ENCODE measurements at regions not wholly inside any gene's neighbourhood (a gene's known extent, or its start where the extent isn't known, plus 50 kb on each side); places are given as distances from the start of the nearest gene placed in this dataset.
"Not testable (repeated sequence)": the region's sequence is repeated elsewhere in the genome, so short reads cannot be mapped to it uniquely, and the experiment has no call there.

DNA sequence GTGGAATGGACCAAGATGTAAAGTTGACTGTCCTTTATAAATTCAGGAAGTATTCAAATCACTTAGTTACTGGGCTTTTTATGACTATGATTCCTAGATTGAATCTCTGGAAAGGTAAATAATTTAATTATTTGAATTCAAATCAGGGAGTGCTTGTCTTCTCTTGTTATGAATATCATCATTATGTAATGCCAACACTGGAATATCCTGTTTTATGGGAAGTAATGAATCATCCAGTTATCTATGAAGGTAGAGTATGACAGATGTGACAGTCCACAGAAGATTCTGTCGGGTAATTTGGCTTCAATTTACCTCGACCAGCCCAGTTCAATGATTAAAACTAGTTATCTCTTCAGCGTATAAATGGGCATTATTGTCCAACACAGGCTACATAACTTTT, 141.0 kb upstream of the NUDT12 start:
- no peak for DNase-seq

DNA sequence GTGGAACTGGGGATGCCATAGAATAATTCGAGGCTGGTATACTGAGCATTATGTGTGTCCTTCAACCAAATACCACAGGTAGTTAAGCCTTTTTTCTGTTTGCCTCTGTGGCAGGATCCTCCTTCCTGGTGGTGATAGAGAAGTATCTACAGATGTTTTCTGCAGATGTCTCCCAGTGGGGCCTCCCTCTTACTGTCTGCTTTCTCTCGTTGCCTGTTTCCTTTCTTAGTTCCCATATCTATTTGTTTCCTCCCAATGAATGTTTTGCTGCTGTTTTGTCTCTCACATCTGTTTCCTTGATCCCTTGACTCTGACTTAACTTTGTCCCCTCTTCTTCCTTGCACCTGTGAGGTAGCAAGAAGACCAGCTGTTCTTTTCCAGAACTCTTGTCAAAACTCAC, 130.9 kb upstream of the NUDT12 start:
- DNase-seq, result no peak

DNA sequence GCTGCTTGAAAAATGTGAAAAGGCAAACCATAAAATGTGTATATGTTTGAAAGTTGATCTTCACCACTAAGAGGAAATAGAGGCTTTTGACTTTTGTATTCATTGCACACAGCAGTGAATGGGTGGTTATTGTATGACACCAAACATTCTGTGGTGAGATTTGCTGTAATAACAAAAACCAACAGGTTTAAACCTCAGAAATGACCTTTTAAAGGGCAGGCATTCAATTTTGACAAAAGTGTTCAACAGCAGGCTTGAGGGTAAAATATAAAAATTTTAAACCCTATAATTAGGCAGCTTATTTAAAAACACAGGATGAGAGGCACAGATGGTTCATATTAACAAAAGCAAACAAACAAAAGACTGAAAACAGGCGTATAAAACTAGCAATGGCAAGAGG, 128.1 kb upstream of the NUDT12 start:
- DNase-seq, result no peak

DNA sequence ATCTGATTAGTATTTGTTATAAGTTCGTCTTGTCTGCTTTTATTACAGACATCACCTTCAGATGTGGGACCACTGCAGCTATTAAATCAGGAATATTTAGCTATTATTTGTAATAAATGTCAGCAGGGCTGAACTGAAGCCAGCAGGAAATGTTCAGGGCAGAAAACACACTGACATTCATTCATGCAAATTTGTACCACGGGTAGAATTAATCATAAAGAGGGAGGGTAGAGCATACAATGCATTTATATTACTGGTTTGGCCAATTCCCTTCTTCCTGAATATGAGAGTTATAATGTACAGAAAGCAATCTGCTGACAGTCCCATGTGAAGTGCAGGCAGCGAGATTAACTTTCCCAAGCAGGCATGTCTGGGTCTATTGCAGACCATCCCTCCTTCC, 117.3 kb upstream of the NUDT12 start:
- no peak for DNase-seq

DNA sequence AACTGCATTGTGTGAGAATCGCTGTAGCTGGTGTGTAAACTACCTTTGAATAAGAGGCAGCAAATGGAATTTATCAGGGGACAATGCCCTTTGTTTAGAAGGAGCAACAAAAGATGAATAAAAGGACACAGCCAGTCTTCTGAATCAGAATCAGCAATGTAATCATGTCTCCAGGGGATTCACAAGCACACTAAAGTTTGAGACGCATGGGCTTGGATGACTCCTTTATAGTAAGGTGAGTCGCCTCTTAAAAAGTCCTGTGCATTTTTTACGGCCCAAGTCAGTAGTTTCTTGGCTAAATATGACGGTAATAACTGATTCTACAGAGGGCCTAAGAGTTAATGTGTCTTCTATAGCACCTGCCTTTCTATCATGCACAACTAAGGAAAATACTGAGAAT, 113.6 kb upstream of the NUDT12 start:
- not testable (repeated sequence) for DNase-seq

DNA sequence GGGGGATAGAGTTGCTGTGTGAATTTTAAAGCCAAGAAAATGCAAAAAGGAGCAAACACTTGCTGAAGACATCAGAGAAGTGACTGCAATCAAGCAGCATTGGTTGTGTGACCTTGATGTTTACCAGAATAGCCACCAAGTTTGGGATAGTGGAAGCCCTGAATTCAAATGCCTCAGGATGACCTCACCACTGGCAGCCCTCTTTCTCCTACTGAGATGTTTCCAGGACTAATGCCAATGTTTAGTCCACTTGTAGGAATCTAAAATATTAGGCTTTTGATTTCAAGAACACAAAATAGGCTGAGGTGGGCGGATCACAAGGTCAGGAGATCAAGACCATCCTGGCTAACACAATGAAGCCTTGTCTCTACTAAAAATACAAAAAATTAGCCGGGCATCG, 112.2 kb upstream of the NUDT12 start:
- no peak for DNase-seq

DNA sequence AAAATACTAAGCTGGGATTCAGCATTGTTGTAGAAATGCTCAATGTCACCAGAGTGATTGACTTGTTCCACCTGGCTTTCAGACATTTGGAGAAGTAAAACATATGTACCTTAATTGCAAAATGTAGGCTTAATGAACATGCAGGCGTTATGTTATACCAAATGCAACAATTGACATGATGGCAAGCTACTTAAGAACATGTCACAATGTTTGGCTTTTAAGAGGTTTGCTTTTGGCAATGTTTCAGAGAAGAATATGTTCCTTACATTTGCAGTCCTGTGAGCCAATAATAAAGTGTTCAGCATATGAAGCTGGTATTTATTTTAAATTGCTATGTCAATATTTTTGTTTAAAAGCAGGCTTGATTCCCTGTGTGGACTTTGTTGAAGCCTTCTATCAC, 111.7 kb upstream of the NUDT12 start:
- DNase-seq, result no peak

DNA sequence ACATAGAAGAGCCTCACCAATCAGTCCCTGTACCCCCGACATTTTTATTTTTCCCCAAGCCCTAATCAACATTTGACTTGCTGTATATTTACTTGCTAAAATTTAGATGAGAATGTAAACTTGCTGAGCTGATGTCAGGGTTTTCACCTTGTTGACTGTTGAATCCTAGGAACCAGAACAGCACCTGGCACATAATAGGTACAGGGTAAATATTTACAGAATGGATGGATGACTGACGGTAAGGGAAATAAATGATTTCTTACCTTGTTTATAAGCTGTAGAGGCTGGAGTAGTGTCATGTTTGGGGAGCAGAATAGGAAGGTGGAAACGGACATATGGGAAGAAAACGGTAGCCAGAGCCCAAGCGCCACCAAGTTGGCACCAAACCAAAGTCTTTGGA, 107.0 kb upstream of the NUDT12 start:
- no peak for DNase-seq

DNA sequence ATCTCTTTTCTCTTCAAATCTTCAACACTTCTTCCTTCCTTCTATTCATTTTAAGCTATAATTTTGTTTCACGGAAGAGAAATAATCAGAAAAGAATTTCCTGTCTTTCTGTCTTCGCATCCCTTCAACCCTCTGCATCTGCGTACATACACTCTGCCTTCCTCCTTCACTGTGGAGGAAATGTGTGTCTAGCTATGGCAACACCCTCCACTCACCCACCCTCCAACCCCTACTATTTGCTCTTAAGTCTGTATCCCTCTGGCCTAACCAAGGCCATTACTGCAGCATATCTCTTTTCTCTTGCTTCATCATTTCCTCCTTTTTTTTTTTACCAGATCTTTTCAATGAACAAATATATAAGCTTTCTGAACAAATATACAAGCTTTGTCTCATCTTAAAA, 105.7 kb upstream of the NUDT12 start:
- no peak for DNase-seq

DNA sequence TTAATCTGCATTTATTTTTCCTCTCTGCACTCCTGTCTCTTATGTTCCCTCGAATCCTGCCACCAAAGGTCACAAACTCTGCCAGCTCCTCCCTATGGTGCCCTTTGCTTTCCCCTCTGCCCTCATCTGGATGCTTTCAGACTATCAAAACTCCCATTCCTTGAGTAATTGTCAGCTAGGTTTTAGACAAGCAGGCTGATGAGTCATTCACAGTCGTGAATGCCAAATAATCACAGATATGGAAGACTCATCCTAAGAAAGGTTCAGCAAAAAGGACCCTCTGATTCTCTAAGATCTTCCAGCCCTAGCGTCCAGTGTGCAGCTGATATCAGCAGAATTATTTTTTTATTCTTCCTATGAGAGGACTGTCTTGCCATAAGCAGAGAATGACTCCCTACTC, 104.5 kb upstream of the NUDT12 start:
- no peak for DNase-seq

DNA sequence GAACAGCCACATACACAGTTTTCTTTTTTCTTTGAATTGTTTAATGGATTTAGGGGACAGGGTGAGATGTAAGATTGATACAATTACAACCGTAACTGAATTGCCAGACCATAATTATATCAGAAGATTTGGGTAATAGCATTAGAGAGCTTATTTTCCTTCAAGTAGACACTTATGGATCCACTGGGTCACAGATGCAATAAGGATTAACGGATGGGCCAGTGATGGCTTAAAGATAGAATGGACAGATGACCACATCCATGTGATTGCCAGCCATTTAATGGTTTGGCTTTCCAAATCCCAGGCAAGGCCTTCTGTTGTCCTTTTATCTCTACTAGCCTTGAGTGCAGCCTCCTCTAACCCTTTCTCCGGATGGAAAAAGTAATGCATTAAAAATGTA, 94.7 kb upstream of the NUDT12 start:
- DNase-seq, result no peak

DNA sequence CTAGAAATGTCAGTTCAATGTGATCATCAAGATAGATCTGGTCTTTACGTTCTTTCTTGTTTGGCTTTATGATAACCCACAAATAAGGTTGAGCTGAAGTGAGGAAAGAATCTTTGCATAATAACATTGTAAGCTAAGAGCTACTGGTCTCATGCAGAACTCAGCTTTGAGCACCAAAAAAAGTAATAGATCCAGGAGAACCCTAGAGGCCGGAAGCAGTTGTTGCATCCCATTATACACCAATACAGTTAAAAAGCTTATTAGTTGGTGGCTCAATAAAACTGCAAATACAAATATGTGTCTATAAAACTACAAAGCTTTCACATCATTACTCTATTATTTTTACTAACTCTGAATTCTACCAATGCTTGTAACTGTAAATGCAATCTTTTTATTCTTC, 85.5 kb upstream of the NUDT12 start:
- DNase-seq, result no peak

DNA sequence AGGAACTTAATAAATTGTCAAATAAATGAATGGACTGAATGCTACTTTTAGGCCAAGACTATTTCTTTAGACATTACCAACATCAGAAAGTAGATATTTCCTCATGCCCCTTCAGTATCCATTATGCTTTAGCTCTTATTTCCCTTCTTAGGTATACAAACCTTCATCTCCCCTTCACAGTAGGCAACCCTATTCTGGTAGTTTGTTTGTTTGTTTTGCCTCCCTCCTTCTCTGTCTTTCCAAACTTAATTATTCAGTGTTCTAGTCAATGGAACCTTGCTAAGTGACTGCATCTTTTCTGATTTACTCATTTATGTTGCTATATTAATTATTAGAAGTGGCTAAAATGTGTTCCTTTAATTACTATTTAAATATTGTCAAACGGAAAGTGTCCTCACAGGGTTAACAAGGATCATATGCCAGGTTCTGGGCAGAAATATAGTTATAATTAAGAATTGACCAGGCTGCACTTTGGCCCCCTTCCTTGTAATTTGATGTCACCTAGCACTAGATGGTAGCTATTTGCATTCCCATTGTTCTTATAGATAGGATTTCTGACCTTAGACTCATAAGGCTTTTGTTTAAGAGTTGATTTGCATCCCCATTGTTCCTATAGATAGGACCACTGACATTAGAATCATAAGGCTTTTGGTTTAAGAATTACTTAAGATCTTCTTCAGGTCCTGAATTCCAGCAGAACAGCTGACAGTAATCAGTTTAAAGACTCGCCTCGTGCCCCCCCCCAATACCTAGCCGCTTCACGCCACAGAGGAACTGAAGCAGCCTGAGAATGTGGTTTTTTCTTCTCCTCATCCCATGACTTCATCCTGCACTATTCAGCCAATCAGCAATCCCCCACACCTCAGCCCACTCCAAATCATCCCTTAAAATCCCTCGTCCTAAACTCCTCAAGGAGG, 84.4 kb upstream of the NUDT12 start:
- no peak for DNase-seq

DNA sequence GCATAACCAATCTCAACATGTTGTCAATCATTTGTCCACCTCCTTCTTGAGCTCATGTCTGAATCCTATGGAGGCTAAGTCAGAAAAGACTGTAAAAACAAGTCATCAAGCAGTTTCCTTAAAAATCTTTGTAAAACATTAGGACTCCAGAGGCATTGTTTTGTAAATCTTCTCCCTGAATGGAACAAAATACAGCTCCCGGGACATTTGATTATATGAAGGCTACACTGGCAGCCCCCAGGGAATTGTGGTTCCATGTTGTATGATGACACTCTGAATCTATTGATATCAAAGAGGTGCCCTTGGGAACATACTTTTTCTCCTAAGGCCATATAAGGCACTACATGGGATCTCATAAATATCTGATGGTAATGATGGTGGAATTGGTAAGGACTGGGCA, 83.2 kb upstream of the NUDT12 start:
- no peak for DNase-seq

DNA sequence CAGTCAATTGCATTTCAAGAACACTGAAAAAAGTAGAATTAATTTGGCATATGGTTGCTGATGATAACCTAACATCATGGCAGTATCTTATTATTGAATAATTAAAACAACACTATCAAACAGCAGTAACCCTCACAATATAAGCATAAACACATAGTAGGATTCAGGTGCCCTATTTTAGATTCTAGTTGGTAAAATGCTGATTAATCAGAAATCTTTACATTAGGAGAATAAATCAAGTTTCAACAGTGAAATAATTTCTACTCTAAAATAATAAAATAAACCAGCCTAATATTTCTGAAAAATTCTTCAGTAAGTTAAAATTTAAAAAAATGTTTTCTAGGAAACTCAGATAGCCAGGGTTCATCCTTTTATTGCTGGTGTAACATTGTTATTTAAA, 76.4 kb upstream of the NUDT12 start:
- DNase-seq, result no peak

DNA sequence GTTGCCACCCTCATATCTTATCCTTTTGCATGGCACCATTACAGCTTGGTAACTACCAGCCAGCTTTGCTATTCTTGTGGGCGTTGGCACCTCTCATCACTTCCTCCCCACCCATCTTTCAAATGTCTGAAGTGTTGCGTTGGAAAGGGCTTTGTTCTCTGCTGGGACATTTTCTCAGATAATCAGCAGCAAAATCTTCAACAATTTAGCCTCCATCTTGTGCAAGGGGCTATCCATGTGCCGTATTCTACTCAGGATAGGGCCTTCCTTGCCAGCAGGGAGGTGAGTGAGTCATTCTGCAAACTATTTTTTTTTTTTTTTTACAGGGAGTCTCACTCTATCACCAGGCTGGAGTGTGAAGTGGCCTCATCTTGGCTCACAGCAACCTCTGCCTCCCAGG, 62.1 kb upstream of the NUDT12 start:
- DNase-seq, result no peak

DNA sequence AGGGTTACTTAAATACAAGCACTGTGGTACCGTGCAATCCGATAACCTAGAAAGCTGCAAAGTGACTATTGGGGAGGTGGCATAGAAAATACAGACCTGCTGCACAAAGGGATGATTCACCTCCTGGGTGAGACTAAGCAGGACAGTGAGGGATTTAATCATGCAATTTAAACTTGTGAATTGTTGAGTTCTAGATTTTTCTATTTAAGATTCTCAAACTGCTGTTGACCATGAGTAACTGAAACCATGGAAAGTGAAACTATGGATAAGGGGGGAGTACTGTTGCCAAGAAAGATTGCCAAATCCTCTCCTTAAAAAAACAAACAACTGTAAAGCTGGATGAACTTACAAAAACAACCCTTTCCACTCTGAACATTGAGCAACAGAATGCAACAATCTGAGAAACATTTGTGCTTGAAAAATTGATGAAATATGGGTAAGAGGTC, 61.5 kb upstream of the NUDT12 start:
- no peak for DNase-seq

DNA sequence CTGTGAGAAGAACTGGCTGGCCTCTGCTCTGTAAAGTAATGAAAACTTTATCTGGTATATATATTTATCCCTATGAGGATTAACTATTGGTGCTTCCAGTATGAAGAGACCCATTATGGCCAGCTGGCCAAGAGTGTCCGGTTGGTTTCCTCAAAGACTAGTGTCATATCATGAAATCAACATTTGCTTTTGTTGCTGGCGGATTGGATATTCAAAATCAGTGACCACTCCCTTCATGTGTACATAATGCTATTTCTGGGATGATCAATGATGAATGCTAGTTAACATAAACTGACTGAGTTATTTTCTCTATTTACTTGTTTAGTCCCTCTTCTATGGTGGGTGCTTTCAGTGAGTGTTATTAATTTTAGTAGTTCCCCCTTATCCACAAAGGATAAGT, 60.8 kb upstream of the NUDT12 start:
- no peak for DNase-seq

DNA sequence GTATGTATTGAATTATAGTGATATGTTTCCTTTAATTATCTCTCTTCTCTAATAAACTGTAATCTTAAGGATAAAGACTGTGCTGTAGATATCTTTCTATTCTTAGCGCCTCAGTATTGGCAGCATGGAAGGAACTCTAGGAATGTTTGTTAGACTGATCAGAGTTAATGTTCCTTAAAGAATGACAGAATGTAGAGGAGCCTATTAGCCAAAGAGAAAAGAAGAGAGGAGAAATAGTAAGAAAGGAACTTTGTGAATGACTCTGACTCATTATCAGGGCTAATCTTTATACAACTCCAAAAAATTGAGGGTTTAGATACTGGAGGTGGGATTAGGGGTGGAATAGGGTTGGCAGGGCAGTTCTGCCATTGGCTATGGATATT, 59.0 kb upstream of the NUDT12 start:
- DNase-seq, result no peak

DNA sequence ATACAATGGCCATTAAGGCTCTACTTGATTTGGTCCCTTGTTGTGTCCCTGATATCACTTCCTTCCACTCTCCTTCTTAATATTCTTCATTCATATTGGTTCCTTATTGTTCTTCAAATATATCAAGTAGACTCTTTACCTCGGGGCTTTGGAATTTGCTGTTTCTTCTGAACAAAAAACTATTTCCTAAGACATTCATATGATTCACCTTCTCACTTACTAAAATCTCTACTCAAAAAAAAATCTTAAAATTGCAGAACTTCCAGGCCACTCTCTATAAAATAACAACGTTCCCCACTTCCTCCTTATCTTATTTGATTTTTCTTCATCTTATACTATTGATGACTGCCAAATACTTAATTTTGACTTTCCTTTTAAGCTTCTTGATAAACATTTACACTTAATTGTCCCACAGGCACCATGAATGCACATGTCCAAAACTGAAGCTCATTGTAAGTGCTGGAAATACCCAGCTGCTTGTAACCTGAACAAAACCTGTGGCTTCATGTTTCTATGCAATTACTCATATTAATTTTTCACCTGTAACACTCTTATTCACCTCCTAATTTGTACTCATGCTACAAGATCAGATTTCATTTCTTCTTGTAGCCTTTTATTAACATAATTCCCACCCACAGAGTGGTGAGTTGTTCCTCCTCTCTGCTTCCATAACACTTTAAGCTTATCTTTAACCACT, 58.4 kb upstream of the NUDT12 start:
- no peak for DNase-seq

DNA sequence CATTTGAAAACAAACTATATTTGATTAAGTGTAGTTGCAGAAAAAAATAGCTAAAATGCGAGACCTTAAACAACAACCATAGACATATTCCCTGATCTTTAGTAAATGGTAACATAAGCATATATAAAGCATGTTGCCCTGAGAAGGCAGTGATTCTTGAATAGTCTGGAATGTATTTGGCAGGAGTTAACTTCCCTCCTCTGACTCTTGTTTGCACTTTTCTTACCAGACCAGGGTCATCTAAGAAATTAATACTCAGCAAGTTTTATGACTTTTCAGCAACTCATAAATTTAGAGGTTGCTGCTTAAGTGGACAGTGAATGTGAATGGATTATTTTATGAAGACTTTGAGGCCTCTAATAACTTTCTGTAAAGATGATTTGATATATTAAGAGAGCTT, 55.3 kb upstream of the NUDT12 start:
- no peak for DNase-seq

DNA sequence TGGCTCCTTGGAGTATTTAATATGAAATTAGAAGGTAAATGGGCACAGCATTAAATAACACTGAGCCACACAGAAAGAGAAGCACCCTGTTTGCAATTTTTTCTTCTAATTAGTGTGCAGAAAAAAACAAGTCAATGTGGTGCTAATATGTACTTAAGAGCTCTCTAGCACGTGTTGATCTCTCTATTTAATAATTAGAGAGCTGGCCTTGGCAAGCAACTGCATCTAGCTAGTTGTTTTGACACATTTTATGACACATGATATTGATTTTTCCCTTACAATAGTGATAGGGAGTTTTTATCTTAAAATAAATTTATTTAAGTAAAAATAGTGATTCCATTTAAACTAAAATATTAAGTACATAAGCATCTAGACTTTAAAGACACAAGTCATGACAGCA, 54.5 kb upstream of the NUDT12 start:
- no peak for DNase-seq

DNA sequence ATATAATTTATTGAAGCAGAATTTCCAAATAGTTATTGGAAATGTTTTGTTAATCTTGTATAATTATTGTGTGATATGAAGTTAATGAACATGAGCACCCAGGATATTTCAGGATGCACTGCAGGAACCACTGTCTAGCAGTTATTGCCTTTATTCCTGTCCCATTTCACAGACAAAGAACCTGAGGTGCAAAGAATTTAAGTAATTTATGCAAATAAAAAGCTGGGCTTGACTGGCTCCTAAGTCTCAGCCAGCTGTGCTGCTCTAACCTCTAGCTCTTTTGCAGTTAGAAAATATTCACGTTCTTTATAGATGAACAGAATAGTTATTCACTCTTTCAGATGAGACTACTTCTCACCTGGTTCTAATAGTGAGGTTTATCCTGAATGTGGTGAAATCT, 50.0 kb upstream of the NUDT12 start:
- no peak for DNase-seq

Data from activated CD8-positive, alpha-beta memory T cell treated with anti-CD3 and anti-CD28 coated beads, Interleukin-2, amount 50 U/mL, for 48 hours (primary cell).